TTC549 (cell line): ENCODE measurements at regions not wholly inside any gene's neighbourhood (a gene's known extent, or its start where the extent isn't known, plus 50 kb on each side); places are given as distances from the start of the nearest gene placed in this dataset.
"Not testable (repeated sequence)": the region's sequence is repeated elsewhere in the genome, so short reads cannot be mapped to it uniquely, and the experiment has no call there.

Experiments
- FAIRE-seq: peaks from 2 replicates; lab custom pipeline; 2012; peaks lifted over from hg19 to GRCh38; lab: Jason Lieb, UNC

DNA sequence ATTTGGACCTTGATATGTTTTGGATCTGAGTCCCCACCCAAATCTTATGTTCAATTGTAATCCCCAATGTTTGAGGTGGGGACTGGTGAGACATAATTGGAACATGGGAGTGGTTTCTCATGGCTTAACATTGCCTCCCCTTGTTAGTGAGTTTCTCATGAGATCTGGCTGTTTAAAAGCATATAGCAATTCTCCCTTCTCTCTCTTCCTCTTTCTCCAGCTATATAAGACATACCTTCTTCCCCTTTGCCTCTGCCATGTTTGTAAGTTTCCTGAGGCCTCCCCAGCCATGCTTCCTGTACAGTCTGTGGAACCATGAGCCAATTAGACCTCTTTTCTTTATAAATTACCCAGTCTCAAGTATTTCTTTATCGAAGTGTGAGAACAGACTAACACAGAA lies 692.4 kb downstream of the KCNT2 start:
- no peak for FAIRE-seq

DNA sequence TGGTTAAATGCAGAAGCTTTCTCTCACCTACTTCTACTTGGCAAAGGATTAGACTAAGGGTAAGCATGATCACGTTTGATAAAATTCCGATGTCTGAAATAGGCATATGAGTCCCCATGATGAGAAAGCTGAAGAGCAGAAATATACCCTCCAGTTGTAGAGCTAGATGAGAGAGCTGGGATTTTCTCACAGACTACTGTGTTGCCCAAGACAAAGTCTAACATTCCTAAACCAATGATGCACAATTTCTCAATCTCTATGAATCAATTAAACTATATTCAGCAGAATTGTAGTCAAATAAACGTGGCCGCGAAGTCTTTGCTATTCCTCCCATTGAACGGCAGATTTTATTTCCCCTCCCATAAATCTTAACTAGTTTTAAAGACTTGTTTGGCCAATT lies 699.2 kb downstream of the KCNT2 start:
- no peak for FAIRE-seq

DNA sequence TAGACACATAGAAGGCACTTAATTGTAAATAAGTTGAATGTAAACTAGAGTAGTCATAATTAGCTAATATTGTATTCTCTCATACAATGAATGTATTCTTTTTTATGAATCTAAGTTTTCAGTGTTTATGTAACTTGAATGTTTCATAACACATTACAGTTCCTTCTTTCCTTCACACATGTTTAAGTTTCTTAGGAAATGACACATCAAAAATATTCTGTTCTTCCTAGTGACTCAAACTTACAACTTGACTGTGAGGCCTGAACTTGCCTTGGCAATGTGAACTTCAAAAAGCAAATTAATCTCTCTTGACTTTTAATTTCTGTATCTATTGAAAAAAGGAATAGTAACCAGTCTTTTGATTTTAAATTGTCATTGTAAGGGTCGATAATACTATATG lies 700.1 kb downstream of the KCNT2 start:
- no peak for FAIRE-seq

DNA sequence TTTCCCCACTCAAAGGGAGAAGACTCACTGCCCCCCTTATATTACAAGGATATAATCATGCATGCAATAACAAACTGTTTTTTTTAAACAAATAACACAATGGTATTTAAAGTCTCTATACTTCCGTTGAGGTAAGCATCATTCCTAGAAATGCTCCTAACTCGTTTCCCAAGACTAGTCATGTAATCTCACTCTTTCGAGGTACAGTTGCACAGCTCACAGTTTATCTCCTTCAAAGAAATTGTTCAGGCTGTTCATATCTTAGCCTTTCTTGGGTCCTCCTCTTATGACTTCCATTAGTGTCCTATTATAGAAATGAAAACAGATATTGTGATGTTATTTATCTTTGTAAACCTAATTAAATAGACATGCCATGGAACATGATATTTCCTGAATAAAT lies 705.0 kb downstream of the KCNT2 start:
- FAIRE-seq = no peak

DNA sequence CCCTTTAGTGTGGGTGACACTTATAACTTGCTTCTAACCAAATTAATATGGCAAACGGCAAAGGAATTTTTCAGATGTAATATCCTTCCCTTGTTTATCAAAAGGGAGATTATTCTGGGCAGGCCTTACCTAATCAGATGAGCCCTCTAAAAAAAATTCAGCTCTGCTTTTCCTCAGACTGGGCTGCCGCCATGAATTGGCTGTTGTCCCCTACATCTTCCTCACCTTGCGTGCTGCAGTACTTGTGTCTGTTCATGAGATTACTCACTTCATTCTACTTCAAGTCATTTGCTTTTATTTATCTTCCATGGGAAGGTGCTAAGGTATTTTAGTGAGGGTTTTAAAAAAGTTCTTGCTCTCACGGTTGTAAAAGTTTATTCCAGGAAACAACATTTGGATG lies 705.5 kb downstream of the KCNT2 start:
- FAIRE-seq = no peak

DNA sequence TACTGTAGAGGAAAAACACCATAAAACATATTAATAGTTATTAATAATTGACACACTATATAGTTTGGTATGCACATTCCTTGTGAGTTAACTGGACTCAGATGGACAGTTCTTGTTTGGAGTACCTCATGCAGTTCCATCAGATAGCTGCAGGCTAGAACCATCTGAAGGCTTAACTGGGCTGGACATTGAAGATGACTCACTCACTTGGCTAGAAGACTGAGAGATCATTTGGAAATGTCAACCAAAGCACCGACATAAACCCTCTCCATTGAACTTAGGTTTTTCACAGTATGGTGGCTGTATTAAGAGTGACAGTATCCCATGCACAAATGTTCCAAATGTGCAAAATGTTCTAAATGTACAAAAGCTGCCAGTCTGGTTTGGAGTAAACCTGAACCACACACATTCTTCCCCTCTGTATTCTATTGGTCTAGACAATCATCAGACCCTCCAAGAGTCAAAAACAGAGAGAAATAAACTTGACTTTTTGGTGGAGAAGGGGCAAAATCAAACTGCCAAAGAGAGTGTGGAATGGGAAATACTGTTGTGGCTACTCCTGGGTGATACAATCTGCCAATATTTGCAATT lies 708.4 kb downstream of the KCNT2 start:
- no peak for FAIRE-seq

DNA sequence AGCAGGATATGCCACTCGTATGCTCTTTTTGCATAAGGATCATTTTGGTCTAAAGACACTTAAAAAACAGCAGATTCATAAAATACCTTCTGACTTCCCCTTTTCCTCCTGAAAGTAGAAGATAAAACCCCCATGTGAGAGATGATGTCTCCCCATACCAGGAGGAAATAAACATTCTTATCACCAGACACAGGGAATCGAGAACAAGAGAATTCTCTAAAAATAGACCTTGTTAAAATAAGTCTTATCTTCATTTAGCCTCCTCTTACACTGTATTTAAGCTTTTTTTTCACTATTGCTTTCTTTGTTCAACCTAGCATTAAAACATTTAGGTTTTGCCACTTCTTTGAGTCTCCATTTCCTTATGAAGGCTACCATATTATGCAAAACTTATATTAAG lies 709.3 kb downstream of the KCNT2 start:
- no peak for FAIRE-seq

DNA sequence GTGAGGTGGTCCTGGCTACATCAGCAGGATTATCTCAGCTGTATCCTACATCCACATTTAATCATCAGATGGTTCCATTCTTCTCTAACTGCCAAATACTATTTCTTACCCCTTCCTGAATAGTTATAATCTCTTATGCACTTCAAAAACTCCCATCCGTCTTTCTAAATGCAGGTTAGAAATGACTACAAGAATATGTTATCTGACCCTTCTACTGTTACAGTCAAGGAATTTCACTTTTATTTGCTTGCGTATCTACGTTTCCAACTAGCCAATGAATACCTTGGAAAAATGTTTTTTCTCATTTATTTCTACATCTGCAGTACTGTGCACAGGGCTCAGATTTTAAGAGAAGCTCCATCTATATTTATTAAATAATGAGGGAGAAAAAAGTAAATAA lies 709.9 kb downstream of the KCNT2 start:
- FAIRE-seq = no peak

DNA sequence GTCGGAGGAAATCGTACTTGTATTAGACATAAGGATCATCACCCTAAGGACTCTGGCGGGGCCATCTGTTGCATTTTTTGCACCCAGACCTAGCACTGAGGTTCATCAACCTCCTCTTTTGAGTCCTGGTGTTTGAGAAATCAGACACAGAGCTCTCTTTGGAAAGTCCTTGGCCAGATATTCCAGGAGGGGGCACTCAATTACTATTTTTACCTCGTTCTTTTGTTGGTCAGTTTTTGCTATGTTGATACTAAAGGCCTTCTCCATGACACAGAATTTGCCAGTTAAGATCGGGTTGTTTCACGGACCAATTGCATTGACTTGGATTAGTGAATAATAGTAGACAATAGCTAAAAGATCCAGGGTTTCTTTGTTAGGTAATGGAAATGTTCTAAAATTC lies 711.2 kb downstream of the KCNT2 start:
- FAIRE-seq = no peak

DNA sequence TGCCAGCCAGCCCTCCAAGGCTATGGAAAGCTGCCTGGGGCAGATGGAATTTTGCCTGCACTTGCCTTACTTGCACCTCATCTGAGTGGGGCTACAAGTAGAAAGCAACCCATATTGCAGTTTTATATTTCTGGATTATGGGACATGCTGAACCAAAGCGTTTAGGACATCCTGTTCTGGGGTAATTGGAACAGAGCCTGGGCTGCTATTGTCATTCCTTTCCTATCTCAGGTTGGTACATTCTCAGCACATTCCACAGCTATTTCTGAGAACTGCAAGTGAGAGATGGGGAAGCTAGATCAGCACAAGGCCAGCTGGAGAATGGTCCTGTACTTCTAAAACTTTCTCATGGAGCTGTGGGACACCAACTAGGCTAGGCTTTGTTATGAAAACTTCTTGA lies 713.8 kb downstream of the KCNT2 start:
- FAIRE-seq = no peak

DNA sequence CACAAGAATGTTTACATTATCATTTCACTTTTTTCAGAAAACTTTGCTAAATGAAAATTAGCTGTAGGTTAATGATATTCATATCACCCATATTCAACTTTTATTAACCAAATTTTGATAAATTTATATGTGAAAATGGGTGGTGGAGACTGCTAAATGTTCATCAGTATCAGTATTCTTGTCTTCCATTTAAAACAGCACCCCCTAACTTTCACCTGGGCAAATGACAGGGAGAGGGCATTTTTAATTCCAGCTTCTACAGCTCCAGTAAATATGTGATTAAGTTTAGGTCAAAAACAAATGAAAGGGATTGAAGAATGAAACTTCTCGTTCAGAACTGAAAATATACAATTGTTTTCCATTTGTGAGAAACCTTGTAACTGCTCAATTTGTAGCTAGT lies 722.2 kb downstream of the KCNT2 start:
- FAIRE-seq = peak; percentile 79

DNA sequence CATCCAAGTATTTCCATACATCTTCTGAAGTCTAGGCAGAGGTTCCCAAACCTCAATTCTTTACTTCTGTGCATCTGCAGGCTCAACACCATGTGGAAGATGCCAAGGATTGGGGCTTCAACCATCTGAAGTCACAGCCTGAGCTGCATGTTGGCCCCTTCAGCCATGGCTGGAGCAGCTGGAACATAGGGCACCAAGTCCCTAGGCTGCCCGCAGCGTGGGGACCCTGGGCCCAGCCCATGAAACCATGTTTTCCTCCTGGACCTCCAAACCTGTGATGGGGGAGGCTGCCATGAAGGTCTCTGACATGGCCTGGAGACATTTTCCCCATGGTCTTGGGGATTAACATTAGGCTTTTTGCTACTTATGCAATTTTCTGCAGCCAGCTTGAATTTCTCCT lies 729.8 kb downstream of the KCNT2 start:
- no peak for FAIRE-seq

DNA sequence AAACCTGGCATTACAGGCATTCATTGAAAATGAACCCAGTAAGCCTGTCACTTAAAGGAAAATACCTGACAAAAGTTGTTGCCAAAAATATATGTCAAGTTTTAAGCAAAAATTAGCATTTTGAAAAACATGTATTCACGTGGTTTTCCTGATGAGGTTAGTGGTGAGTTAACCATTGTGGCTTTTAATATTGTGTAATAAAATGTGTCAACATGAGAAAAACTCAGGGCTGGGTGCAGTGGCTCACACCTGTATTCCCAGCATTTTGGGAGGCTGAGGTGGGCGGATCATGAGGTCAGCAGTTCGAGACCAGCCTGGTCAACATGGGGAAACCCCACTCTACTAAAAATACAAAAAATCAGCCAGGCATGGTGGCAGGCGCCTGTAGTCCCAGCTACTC lies 731.4 kb downstream of the KCNT2 start:
- no peak for FAIRE-seq

DNA sequence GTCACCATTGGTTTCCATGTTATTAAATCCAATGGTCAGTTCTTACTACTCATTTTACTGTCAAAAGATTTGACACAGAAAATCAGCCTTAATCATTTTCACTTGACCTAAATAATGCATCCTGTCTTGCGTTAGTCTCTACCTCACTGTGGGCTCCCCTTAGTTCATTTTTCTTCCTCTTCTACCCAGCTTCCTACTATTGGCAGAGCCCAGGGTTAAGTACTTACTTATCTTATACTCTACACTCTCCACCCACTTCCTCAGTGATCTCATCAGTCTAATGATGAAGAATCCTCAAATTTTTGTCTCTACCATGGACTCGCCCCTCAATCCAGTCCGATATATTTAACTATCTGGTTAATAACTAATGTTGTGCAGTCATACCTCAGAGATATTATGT lies 735.9 kb downstream of the KCNT2 start:
- FAIRE-seq = no peak

DNA sequence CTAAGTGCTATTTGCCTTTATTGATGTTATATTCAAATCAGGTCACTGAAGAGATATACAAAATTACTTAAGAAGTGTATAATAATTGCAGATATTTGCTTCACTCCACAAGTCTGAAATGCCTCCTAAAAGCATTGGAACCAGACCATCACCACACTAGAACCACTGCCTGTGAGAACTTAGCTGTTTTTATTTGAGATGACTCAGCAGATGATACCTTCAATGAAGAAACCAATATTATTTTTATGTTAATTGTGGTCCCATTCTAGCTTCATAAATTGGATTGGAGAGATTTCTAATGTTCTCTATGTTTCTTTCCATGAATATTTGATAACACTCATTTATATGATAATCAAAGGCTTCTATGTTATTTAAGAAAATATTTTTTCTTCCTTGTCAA lies 740.6 kb downstream of the KCNT2 start:
- no peak for FAIRE-seq

DNA sequence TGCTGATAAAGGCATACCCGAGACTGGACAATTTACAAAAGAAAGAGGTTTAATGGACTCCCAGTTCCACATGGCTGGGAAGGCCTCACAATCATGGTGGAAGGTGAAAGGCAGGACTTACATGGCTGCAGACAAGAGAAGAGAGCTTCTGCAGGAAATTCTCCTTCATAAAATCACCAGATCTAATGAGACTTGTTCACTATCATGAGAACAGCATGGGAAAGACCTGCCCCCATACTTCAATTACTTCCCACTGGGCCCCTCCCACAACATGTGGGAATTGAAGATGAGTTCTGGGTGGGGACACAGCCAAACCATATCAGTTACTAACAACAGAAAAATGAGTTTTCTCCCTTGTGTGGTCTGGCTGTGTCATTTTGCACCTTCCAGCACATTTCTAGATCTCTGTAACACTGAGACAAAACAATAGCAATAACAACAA lies 741.4 kb downstream of the KCNT2 start:
- FAIRE-seq = no peak

DNA sequence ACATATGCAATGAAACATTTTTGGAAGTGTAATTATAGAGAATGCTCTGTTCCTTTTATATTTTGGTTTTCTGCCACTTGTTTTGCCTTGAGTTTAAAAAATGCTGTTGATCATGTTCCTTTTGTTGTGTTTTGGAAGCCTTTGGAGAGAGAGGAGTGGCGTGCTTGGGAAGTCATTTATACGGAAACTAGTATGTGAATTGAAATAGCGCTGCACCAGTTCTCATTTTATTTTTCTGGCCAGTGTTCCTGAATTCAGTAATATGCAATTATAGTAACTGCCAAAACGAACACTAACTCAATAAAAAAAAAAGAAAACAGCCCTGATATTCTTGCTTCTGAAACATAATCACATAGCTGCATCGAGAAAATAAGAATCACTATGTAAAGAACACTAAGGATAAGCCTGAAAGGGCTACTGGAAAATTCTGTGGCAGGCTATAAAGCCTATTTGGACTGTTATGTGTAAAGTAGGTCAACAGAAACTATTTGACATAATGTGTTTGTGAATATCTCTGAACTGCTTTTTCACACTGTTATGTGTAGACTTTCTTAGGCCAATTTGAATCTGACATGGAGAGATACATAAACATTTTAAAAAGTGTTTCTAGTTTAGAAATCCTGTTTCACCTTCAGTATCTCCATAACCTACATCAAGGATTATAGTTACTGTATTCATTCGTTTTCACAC lies 742.0 kb downstream of the KCNT2 start:
- FAIRE-seq = no peak

DNA sequence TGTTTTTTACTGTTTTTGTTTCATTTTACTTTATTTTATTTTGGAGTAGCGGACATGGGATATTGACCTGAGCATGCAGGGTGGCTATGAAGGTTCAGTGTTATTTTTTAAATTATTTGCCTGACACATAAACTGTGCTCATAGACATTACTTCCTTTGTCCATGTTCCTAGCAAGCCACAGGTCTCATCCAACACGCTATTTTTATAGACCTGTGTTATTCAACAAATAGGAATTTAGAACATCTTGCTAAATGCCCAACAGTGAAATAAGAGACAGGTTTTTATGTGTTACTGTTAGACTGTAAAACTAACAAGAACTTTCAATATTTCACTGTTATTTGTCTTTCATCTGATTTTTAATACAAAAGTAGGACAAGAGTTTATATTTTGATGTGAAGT lies 756.4 kb downstream of the KCNT2 start:
- peak; percentile 34 for FAIRE-seq

DNA sequence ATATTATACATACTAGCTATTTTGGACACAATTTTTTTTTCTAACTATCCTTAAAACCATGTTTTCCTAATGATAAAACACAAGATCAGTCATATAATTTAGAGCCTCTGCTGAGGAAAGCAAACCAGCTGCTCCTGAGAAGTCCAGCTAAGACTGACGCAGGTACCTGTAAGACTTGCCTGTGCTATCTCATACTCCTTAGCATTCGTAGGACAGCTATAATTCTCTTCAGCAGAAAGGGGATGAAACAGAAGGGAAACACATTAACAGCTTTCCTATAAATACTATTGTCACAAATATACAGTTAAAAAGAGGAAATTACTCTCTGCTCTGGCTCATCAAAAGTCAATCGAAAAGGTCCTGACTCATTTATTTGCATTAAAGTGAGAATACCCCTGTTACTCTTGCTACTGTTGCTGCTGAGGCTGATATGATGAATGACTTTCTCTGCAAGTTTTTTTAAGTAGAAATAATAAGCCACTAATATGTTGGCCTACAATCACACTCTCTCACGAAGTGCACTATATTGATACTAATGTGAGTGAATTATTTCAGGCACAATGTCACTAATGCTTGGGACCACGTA lies 757.1 kb downstream of the KCNT2 start:
- no peak for FAIRE-seq

DNA sequence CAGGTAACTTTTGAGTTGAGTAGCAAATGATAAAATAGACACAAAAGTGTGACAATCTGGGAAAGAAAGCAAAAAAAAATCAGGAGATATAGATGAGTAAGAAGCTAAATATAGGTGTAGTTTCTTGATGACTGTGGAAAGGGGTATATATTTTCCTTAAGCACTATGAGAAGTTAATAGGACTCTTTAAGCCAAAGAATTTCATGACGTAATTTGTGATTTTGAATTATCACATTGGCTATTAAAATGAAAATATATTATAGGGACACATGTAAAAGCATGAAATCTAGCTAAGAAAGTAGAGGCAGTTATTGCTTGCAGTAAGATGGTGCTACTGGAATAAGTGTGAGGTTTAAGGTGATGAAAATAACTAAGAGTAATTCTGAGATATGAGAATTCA lies 759.1 kb downstream of the KCNT2 start:
- no peak for FAIRE-seq

DNA sequence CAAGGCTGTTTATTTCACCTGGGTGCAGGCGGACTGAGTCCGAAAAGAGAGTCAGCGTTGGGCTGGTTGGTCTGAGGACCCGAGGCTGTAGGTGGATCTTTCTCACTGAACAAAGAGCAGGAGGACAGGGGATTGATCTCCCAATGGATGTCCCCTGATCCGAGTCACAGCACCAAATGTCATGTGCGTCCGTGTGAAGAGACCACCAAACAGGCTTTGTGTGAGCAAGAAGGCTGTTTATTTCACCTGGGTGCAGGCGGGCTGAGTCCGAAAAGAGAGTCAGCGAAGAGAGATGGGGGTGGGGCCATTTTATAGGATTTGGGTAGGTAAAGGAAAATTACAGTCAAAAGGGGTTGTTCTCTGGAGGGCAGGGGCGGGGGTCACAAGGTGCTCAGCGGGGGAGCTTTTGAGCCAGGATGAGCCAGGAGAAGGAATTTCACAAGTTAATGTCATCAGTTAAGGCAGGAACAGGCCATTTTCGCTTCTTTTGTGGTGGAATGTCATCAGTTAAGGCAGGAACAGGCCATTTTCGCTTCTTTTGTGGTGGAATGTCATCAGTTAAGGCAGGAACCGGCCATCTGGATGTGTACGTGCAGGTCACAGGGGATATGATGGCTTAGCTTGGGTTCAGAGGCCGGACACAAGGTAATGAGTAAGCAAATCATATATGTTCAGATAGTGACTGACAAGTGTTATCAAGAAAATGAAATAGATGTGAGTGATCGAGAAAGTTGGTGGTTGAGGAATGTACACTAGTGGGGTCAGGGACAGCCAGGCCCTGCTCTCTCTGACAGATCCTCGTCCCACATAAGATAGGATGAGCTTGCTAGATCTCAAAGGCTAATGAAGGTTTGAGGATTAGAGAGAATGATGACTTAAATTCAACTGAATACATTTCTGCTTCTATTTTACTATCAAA lies 760.0 kb downstream of the KCNT2 start:
- not testable (repeated sequence) for FAIRE-seq

DNA sequence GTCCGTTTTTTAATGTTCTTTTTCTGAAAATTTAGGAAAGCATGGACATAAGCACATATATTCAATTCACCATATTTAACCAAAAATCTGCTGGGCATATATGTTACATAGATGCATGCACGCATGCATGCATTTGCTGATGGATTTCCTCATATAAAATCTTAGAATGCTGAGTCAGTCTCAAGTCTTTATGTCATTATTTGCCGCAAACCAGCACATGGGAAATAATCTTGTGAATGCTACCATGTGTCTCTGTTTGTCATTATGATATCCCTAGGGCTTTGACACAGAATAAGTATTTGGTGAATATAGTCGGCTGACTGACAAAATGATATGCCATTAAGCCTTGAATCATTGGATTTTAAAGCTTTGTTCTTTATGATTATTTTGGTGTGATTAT lies 776.5 kb downstream of the KCNT2 start:
- no peak for FAIRE-seq

DNA sequence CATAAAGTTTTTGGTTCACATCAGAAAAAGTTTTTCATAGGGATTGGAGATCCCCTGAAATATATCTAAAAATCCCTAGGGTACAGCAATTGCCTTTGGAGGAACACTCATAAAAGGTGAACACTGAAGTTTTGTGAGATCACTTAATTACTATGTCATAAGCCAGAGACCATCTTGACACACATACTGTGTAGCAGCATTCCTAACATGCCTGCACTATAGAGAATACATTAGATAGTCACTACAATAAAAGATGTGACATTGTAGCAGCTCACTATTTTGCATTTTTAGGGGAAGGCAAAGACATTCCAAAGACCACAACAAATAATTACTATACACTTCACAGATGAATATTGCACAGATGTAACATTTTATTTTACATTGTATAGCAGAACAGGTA lies 779.9 kb downstream of the KCNT2 start:
- FAIRE-seq = no peak
